Liver (tissue), 8 donors: ENCODE measurements at regions not wholly inside any gene's neighbourhood (a gene's known extent, or its start where the extent isn't known, plus 50 kb on each side); places are given as distances from the start of the nearest gene placed in this dataset.

ENCODE experiments used
- DNase-seq: peaks from one replicate; pipeline ENCODE4 v3.0.0-alpha.2; 2017; ENCODE audit warnings: low spot score
- H3K27ac ChIP-seq, 2 donors: one replicate each; pipeline ENCODE4 v1.7.0; 2013; ENCODE audit warnings: inconsistent platforms in 2 of 2, low read length in 2 of 2, control low read depth in 1 of 2, low read depth in 1 of 2, mild to moderate bottlenecking in 1 of 2
- H3K27me3 ChIP-seq, 4 donors: one replicate each; pipeline versions ENCODE4 v1.6.1 to v1.7.0; 2013; ENCODE audit warnings: low read length in 3 of 4, inconsistent platforms in 1 of 4, mild to moderate bottlenecking in 1 of 4, moderate library complexity in 1 of 4; ENCODE audit not compliant: control insufficient read depth in 4 of 4, insufficient read depth in 4 of 4
- H3K36me3 ChIP-seq, 4 donors: one replicate each; pipeline versions ENCODE4 v1.6.1 to v1.7.0; 2013; ENCODE audit warnings: low read length in 3 of 4, mild to moderate bottlenecking in 3 of 4, low read depth in 1 of 4, moderate library complexity in 1 of 4; ENCODE audit not compliant: control insufficient read depth in 4 of 4, insufficient read depth in 3 of 4
- H3K4me1 ChIP-seq, 4 donors: one replicate each; pipeline versions ENCODE4 v1.6.1 to v1.7.0; 2013; ENCODE audit warnings: low read length in 3 of 4, mild to moderate bottlenecking in 3 of 4, moderate library complexity in 1 of 4; ENCODE audit not compliant: control insufficient read depth in 4 of 4, insufficient read depth in 4 of 4
- H3K4me3 ChIP-seq, 3 donors: one replicate each; pipeline versions ENCODE4 v1.6.1 to v1.7.0; 2013; ENCODE audit warnings: low read length in 3 of 3, control low read depth in 1 of 3, low read depth in 1 of 3, mild to moderate bottlenecking in 1 of 3
- H3K9ac ChIP-seq, 2 donors: one replicate each; pipeline ENCODE4 v1.7.0; 2013; ENCODE audit warnings: low read length in 2 of 2, mild to moderate bottlenecking in 2 of 2, moderate library complexity in 2 of 2, control low read depth in 1 of 2, low read depth in 1 of 2
- H3K9me3 ChIP-seq, 4 donors: one replicate each; pipeline versions ENCODE4 v1.6.1 to v1.7.0; 2013; ENCODE audit warnings: low read length in 3 of 4; ENCODE audit not compliant: control insufficient read depth in 4 of 4
- CTCF ChIP-seq: fragments of 150-350 bp; IDR thresholded peaks from 2 replicates; pipeline ENCODE4 v1.5.1; 2017; ENCODE audit warnings: improper control_type of control experiment, low read depth, low read length; ENCODE audit not compliant: missing input control
- EGR1 ChIP-seq, 2 donors: IDR thresholded peaks; 2 replicates each; pipeline ENCODE4 v1.6.1; 2016 to 2018; ENCODE audit warnings: antibody characterized with exemption in 2 of 2, low read depth in 2 of 2
- FOXA1 ChIP-seq: IDR thresholded peaks from 2 replicates; pipeline ENCODE4 v1.6.1; 2016; ENCODE audit warnings: antibody characterized with exemption
- FOXA2 ChIP-seq: IDR thresholded peaks from 2 replicates; pipeline ENCODE4 v1.6.1; 2016; ENCODE audit warnings: antibody characterized with exemption
- HNF4A ChIP-seq, 2 donors: conservative IDR thresholded peaks; 2 replicates each; pipeline ENCODE4 v1.6.1; 2016; ENCODE audit warnings: antibody characterized with exemption in 2 of 2, mild to moderate bottlenecking in 2 of 2
- HNF4G ChIP-seq: IDR thresholded peaks from 2 replicates; pipeline ENCODE4 v1.6.1; 2016; ENCODE audit warnings: antibody characterized with exemption
- JUND ChIP-seq, 2 donors: IDR thresholded peaks; 2 replicates each; pipeline ENCODE4 v1.6.1; 2016; ENCODE audit warnings: antibody characterized with exemption in 2 of 2
- MAX ChIP-seq: IDR thresholded peaks from 2 replicates; pipeline ENCODE4 v1.6.1; 2016; ENCODE audit warnings: antibody characterized with exemption
- NR2F2 ChIP-seq: IDR thresholded peaks from 2 replicates; pipeline ENCODE4 v1.6.1; 2016; ENCODE audit warnings: antibody characterized with exemption
- RAD21 ChIP-seq, 2 donors: IDR thresholded peaks; 2 replicates each; pipeline ENCODE4 v1.6.1; 2016; ENCODE audit warnings: antibody characterized with exemption in 2 of 2, mild to moderate bottlenecking in 2 of 2
- SP1 ChIP-seq: IDR thresholded peaks from 2 replicates; pipeline ENCODE4 v1.6.1; 2018; ENCODE audit warnings: antibody characterized with exemption, mild to moderate bottlenecking
- TAF1 ChIP-seq: conservative IDR thresholded peaks from 2 replicates; pipeline ENCODE4 v1.6.1; 2016; ENCODE audit warnings: antibody characterized with exemption, mild to moderate bottlenecking
- YY1 ChIP-seq: IDR thresholded peaks from 2 replicates; pipeline ENCODE4 v1.6.1; 2016; ENCODE audit warnings: antibody characterized with exemption, mild to moderate bottlenecking
- WGBS: extraction: QIAGEN DNeasy Blood & Tissue Kit; methylation state at CpG from one replicate; pipeline ENCODE4 v1.1.7; 2013; 5-methylcytosine and 5-hydroxymethylcytosine counted together
- TF ChIP-seq, protein P1 (sequence below): IDR thresholded peaks from 2 replicates; pipeline ENCODE4 v1.6.1; 2016; ENCODE audit warnings: antibody characterized with exemption
- TF ChIP-seq, protein P2 (sequence below): IDR thresholded peaks from 2 replicates; pipeline ENCODE4 v1.6.1; 2016; ENCODE audit warnings: antibody characterized with exemption, mild to moderate bottlenecking
- donor health status: healthy.
- donor health status: healthy.
- donor health status: healthy.
- donor health status: healthy.
- donor health status: healthy.

GRCh38 chr15:87518957-87519356, 737.6 kb downstream of the NTRK3 start:
- Histone ChIP-seq H3K4me1 (no peaks in the 10 kb centered on the region), H3K9me3 (no peaks in the 10 kb centered on the region), H3K9ac (no peak overlapping the region), H3K27ac (no peak overlapping the region), H3K4me3 (no peak overlapping the region), H3K27me3 (peaks cover 0 to 5% (median 0%) of the 10 kb centered on the region in 4 donors), H3K36me3 (no peaks in the 10 kb centered on the region)
- no peak for DNase-seq
- 62% methylated on average over 3 of the region's 3 CpGs for WGBS
- no peak for TF ChIP-seq NR2F2
- TF ChIP-seq FOXA1, result no peak
- no peak for TF ChIP-seq CTCF
- no peak for TF ChIP-seq YY1
- TF ChIP-seq, protein P1, sequence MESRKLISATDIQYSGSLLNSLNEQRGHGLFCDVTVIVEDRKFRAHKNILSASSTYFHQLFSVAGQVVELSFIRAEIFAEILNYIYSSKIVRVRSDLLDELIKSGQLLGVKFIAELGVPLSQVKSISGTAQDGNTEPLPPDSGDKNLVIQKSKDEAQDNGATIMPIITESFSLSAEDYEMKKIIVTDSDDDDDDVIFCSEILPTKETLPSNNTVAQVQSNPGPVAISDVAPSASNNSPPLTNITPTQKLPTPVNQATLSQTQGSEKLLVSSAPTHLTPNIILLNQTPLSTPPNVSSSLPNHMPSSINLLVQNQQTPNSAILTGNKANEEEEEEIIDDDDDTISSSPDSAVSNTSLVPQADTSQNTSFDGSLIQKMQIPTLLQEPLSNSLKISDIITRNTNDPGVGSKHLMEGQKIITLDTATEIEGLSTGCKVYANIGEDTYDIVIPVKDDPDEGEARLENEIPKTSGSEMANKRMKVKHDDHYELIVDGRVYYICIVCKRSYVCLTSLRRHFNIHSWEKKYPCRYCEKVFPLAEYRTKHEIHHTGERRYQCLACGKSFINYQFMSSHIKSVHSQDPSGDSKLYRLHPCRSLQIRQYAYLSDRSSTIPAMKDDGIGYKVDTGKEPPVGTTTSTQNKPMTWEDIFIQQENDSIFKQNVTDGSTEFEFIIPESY, result no peak
- no peak for TF ChIP-seq EGR1 (IDR thresholded peaks at IDR 0.05; ENCODE audit: low read depth in 2 of 2)
- TF ChIP-seq JUND (IDR thresholded peaks at IDR 0.05), result no peak
- no peak for TF ChIP-seq MAX
- no peak for TF ChIP-seq HNF4A (conservative IDR thresholded peaks at IDR 0.05)

- no peak overlapping the region for H3K4me3 ChIP-seq
- no peak overlapping the region for H3K27ac ChIP-seq
- H3K4me1 ChIP-seq, result no peaks in the 10 kb centered on the region
- no peak overlapping the region for H3K9ac ChIP-seq
- no peaks in the 10 kb centered on the region for H3K27me3 ChIP-seq
- WGBS, result 87% methylated on average over 2 of the region's 2 CpGs
- H3K36me3 ChIP-seq, result no peaks in the 10 kb centered on the region
- TF ChIP-seq YY1, result no peak
- no peak for TF ChIP-seq JUND (IDR thresholded peaks at IDR 0.05)
- no peak for TF ChIP-seq TAF1
- TF ChIP-seq SP1, result no peak
- TF ChIP-seq, protein P2, sequence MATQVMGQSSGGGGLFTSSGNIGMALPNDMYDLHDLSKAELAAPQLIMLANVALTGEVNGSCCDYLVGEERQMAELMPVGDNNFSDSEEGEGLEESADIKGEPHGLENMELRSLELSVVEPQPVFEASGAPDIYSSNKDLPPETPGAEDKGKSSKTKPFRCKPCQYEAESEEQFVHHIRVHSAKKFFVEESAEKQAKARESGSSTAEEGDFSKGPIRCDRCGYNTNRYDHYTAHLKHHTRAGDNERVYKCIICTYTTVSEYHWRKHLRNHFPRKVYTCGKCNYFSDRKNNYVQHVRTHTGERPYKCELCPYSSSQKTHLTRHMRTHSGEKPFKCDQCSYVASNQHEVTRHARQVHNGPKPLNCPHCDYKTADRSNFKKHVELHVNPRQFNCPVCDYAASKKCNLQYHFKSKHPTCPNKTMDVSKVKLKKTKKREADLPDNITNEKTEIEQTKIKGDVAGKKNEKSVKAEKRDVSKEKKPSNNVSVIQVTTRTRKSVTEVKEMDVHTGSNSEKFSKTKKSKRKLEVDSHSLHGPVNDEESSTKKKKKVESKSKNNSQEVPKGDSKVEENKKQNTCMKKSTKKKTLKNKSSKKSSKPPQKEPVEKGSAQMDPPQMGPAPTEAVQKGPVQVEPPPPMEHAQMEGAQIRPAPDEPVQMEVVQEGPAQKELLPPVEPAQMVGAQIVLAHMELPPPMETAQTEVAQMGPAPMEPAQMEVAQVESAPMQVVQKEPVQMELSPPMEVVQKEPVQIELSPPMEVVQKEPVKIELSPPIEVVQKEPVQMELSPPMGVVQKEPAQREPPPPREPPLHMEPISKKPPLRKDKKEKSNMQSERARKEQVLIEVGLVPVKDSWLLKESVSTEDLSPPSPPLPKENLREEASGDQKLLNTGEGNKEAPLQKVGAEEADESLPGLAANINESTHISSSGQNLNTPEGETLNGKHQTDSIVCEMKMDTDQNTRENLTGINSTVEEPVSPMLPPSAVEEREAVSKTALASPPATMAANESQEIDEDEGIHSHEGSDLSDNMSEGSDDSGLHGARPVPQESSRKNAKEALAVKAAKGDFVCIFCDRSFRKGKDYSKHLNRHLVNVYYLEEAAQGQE, result no peak
- no peak for TF ChIP-seq RAD21 (IDR thresholded peaks at IDR 0.05)
- no peak for TF ChIP-seq HNF4A (conservative IDR thresholded peaks at IDR 0.05)
- TF ChIP-seq HNF4G, result no peak
- no peak for TF ChIP-seq FOXA2
- no peak for TF ChIP-seq NR2F2
- TF ChIP-seq EGR1 (IDR thresholded peaks at IDR 0.05; ENCODE audit: low read depth in 2 of 2), result no peak
- DNase-seq, result no peak
- H3K9me3 ChIP-seq, result no peaks in the 10 kb centered on the region
These were observed 748.5 kb downstream of the NTRK3 start for GRCh38 chr15:87508086-87508485.
